ENCODE measurements at regions not wholly inside any gene's neighbourhood (a gene's known extent, or its start where the extent isn't known, plus 50 kb on each side); places are given as distances from the start of the nearest gene placed in this dataset.
A peak's percentile ranks its signal among the peaks of the same experiment; 100 is the strongest.

DNA sequence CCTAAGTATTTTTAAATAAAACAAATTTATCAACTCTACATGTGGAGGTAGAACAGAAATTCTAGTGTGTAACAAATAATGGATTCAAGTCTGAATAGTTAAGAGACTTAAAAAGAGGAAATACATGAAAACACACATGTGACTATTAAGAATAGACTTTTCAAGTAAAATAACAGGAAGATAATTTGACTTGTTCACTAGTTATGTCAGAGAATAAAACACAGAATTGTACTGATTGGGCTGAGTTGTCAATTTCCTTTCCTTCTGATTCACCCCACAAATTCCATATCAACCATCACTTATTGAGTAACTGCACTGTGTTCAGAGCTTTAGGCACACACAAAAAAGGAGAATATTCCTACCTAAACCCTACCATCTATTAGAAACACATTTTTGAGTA is 557.2 kb downstream of the TUSC7 start:
- no peak for DNase-seq

DNA sequence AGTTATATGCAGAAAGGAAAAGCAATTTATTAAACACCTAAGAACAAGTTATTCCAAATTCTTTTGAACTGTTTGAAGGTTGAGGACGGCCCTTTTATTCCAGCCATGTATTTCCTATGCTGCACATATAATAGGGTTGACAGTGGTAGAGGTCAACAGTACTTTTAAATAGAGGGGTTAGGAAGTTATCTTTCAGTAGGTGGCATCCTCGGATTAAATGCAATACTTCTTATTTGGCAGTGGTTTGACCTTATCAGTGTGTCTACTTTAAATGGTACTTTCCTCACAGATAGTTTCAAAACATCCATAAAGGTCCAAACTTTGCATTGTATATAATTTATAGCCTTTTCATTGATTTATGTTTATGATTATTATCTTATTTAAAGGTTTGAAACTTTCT is 558.7 kb downstream of the TUSC7 start:
- no peak for DNase-seq

DNA sequence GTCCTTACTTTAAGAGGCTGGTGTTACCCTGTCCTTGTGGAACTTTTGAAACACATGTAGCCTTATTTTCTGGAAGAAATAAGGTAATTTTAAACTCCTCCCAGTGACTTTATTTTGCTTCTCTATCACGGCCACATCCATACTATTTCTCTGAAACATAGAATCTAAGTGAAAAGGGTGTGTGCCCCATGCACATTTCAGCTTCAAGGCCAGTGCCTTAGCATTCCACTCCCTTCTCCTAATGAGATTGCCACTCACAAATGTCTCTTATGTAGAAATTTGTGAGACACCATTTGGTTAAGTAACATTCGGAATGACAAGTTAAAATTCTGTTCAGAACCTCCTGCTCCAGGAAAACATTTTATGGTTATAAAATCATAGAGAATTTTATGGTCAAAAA is 562.7 kb downstream of the TUSC7 start:
- DNase-seq: no peak

DNA sequence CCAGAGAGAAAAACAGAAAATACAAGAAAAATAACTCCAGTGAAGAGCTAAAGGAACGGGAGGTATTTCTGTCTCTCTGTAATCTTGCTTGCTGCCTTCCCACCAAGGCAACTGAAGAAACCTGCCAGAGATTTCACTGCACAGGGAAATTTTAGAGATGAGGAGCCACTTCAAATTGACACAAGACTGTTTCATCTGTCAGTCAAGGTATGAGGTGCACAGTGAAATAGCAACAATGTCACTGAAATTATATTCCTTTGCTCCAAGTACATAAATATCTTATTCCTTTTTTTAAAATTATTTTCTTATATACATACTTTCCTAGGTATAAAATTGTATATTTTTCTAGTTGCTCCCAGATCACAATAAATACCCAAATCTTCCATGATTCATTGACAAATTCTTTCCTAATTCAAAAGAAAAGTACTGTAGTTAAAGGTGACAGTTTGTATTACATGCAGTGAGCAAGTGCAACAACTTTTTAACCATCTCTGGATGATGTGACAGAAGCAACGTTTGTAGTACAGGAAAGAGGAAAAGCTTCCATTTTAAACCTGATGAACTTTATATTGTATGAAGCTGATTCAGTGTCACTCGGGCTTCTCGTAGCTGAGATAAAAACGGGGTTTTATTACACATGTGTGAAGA is 563.4 kb downstream of the TUSC7 start:
- DNase-seq: no peak

DNA sequence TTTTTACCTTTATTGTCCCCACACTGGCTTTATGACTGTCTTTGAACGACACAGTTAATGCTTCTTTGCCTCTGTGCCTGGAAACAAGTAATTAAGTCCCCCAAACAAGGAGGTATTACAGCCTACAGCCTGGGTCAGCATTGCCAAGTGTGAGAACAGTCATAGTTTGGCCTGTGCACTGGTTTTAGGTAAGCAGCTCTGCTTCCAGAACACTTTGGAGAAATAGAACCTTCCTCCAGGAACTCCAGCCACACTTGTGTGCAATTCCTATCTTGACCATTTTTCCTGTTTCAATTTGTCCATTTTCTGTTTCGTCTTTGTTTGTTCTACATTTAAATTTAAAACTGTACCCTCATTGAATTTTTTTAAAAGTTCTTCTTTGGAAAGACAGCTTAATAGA is 568.2 kb downstream of the TUSC7 start:
- no peak for DNase-seq

DNA sequence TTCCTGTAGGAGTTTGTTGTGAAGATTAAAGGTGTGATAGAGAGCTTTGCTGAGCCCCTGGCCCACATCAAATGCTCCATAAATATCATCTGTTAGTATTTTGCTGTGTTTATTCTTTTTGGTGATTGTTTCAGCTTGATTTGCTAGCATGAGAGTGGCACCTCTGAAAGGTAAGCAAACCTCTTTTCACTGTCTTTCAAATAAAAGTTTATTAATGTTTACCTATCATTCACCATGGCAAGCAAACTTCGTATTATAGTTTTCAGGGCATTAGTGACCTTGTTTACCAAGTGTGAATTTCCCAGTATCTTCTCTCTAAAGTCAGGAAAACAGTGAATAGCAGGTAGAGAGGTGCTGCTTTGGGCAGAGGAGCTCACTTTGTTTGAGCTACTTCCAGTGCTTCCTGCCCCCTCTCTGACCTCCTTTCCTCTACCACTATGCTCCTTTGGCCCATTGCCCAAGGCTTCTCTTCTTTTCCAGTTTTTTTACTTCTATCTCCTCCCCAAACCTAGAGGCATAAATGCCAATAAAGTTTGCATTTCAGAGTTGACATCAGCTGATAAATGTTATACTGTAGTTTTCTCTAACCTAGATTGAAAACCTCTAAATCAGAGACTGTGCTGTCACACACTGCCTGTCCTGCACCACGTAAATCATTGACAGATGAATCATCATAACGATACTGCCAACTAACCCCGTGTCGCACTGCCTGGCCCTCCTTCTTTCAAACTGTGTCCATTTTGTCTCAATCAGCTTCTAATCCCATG is 569.0 kb downstream of the TUSC7 start:
- peak; percentile 0 to 16 for DNase-seq

DNA sequence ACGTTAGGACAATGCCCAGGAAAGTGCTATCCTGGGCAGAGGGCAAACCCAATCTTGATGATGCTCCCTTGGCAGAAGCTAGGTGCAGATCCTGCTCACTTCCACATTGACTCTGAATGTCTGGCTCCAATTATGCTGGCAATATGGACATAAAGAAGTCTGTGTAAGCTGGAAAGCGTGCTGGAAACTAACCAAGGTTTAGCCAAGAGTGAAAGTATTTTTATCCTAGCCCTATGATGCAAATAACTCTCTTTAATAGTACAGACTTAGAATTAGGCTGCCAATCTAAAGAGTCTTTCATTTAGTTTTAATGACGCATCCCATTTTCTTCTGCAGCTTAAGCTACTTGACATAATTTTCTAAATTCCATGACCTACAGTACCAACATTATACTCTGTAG is 571.8 kb downstream of the TUSC7 start:
- no peak for DNase-seq

DNA sequence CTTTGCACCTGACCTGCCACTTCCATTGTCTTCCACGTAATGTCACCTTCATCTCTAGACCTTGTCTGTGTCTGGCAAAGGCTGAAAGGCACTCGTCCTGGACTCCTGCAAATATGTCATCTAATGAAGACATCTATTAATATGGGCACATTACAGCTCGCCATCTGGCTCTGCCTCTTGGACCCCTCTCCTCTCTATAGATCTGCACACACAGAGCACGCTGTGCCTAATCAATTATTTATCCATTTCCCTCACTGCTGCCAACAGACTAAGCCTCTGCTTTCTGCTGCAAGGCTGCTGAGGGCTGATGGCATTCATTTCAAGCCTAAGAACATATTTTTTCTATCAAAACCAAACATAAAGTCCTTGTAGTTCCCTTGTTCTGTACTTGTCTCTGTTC is 573.0 kb downstream of the TUSC7 start:
- DNase-seq: no peak

DNA sequence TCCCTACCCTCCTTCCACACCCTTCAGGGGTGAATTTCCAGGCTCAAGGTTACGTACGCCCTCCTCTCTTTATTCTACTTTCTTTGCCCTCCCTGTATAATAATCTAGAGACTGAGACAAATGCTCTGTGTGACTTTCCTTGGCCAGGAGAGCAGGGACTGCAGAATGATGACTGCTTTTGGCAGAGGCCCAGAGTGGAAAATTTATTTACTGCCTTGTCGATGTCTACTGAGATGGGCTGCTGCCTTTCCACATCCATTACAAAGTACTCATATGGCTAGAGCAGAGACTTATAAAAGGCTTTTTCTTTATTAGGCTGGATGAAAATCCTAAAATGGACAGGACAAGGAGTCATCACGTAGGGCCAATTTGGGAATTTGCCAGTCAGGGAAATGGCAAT is 576.2 kb downstream of the TUSC7 start:
- DNase-seq: no peak

DNA sequence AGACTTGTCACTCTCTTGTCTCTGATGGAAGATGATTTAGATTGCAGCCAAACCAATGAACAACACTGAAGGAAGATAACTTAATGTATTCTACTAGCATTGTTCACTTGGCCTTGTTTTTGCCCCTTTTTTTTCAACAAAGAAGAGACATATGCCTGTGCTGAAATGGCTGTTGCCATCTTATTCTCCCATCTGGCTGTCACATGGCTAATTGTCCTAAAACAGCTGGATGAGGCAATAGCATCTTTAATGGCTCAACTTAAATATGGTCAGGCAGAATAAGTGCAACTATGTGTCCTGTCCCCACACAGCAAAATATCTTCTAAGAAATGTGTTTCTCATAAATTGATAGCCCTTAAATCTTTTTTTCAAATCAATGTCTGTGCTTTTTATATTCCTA is 576.9 kb downstream of the TUSC7 start:
- DNase-seq: no peak

DNA sequence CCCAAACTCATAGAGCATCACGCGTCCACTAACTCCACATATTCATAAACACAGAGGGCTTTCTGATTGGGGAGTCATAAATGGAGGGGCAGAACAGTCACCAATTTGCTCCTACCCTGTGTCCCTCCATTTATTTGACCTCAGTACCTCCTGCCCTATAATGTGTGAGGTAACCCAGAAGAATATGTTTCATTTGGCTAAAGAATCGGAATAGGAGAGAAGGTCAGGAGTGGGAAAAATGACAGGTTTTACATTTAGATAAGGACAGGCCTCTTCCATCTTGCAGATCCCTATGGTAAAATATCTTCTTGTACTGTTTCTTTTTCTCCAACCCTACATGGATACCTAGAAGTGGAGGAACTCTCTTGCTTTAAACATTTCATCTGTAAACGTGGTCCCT is 578.0 kb downstream of the TUSC7 start:
- no peak for DNase-seq

DNA sequence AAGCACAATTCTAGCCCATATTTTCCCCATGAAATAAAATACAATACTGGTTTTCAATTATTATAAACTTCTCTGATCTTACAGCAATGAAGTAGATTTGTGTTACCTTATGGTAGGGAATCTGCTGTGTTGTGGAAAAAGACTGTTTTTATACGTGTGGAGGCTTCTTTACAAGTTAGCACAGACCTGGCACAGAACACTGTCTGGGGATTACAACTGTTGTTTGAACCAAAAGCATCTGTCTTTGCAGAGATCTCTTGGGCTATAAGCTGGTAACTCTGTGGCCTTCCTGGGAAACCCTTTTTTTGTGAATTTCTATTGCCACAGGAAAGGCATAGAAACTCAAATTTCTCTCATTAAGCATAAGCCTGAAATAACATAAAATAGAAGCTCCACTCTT is 581.9 kb downstream of the TUSC7 start:
- DNase-seq: no peak

DNA sequence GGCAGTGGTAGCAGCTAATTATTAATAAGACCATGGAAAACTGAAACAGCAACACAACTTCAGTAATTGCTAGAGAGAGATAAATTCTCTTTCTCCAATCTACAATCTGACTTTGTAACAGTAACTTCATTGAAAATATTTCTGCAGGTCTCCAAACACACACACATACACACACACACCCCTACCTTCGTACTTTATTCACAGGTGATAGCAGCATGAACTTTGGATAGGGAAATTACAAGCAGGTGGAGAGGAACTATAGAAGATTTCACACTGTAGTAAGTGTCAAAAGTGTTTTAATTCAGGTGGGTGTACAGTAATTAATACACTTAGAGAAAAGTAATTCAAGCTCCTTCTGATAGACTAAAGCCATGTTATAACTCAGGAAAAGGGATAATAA is 587.5 kb downstream of the TUSC7 start:
- DNase-seq: no peak

DNA sequence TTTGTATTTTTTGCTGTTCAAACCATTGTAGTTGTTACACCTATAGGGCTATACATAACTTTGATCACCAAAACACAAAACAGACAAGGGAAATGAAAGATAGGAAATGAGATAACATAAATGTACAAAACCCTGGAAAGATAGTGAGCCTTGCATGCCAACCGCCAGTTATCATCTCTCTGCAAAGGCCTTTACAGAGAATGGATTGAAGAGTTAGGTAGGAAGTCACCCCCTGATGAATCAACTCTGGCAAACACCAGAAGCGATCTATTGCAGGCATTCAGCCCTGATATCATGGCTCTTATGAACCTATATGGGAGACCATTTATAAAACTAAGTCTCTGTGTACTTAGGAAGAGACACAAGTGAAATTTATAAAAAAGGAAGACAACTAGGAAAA is 588.0 kb downstream of the TUSC7 start:
- DNase-seq: no peak

DNA sequence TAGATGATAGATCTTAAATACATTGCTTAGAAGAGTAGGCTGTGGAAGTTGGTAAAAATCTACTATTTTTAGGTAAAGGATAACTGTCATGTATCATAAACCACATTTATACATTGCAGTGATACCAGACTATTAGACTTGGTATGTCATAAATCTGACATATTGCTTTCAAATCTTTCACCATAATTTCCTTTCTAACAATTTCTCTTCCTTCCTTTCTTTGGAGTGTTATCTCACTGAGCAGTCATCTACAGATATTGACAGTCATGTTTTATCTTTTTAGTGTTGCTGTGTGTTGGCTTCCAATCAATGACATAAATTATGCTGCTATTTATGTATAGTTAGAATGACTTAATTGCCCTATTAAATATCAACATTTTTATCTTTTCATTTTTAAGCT is 588.7 kb downstream of the TUSC7 start:
- DNase-seq: no peak

DNA sequence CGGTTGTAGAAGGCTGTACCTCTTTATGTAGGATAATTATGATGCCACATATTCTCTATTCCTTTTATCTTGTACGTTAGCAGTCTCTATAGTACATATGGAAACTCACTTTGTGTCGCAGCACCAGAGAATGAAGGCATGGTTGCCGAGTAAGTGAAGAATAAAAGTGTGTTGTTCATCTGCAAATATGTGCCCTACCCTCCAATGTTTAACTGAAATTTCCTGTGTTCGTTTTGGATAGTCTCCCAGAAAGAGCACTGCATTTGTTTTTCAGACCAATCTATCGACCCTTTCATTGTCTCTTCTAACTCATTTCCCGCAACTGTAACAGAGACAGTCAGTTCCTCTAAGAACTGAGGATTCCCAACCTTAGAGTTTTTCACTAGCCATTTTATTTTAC is 592.8 kb downstream of the TUSC7 start:
- DNase-seq: no peak

DNA sequence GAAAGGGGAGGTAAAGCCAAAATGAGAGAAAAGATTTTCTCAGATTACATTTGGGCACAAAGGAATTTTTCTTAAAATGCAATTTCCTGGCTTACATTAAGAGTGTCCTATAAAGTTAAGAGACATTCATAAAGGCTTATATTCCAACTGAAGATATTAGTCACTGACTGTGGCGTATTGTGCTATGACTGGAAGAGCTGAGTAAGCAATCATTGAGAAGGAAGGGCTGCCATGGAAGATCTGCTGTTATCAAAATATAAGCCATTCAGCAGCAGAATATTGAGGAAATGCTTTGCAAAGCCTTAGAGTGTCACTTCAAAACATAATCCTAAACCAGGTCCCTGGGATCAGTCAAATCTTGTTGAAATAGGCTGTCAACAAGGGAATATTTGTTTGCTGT is 593.9 kb downstream of the TUSC7 start:
- DNase-seq: no peak

DNA sequence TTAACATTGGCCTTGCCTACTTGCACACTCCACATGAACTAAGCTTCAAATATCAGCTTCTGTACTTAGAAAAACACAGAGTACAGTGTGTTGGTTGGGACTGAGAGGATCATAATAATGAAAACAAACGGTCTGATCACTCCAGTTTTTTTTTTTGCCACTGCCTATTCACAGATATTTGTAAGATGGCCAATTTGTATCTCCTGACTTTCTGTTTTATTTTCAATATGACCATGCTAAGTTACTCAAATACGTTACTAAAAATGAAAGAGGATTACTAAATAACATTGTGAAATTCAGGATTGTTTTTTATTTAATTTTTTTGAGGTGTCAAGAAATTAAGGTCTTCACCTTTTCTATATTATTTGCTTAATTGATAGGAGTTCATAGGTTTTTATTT is 595.1 kb downstream of the TUSC7 start:
- DNase-seq: no peak

DNA sequence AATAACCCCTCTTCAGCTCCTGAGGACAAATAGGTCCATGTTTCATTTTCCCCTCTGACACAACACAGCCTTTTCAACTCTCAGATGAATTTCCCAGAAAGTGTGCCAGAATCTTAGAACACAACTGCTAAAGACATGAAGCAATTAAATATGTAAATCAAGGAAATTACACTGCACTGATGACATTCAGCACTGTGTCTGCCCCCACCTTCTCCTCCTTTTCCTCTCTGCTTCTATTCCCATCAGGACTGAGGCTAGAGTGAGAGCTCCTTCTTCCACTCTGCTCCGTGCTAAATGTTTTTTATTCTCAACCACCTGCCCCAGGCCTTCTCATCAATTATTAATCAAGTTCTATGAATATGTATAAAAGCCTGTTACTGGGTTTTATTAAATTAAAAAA is 596.1 kb downstream of the TUSC7 start:
- DNase-seq: no peak

DNA sequence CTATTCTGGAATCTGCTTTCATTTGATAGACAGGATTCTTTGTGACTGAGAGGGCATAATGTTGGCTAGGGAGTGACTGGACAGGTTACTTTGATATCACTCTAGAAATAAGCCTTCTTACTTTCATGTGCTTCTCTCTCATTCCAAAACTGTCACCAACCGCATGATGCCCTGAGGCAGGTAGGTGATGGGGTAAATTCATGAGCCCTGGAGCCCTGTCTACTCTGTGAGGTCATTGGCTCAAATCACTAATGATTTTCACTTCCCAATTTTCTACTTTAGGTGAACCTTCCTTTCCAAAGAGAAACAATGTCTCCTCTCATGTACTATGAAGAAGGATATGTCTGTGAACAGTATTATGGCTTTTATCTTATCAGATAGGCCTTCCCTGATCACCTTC is 596.7 kb downstream of the TUSC7 start:
- DNase-seq: no peak

DNA sequence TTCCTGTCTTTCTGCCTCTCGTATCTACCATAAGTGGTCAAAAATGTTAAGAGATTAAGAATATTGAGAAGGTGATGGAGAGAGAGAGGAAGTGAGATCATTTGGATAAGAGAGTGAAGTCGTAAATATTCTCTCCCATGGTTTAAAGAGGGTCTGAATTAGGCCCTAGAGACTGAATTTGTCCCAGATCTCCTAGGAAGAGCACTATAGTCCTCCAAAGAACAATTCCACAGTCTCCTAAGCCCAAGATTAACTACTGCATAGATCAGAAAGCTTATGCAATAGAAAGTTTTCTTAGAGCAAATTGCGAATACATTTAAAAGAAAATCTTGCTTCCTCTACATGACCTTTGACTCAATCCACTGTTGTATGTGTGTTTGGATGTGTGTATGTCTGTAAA is 598.8 kb downstream of the TUSC7 start:
- DNase-seq: no peak

DNA sequence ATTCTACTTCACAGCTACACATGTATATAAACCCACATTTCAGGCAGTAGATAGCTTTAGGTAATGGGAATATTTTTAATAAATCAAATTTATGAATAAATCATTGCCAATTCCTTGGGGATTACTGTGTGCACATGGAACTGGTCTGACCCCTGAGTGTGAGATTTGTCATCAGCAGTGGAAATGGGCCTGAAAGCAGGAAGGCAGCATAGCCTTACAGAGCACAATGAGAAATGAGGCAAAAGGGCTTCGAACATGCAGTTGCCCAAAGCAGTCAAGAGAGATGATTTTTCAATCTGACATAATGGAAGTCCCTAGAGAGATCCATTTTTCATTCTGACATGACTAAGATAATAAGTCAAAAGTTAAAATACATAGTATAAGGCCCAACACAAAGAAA is 599.2 kb downstream of the TUSC7 start:
- DNase-seq: no peak

DNA sequence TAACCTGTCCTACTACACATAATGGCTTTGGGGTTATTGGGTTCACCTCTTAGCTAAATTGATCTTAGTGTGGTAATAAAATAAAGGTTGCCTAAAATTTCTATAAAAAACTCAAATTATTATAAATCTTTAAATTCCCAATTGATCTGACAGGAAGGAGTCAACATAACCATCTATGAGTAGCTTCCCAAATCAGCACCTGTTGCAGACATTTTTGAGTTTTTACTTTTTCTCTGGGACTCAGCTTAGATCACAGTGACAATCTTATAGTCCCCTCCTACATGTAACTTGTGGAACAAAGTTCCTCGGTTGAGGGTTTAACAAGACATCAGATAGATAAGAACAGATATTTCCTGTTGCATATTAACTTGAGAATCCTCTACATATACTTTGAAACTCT is 601.0 kb downstream of the TUSC7 start:
- no peak for DNase-seq

DNA sequence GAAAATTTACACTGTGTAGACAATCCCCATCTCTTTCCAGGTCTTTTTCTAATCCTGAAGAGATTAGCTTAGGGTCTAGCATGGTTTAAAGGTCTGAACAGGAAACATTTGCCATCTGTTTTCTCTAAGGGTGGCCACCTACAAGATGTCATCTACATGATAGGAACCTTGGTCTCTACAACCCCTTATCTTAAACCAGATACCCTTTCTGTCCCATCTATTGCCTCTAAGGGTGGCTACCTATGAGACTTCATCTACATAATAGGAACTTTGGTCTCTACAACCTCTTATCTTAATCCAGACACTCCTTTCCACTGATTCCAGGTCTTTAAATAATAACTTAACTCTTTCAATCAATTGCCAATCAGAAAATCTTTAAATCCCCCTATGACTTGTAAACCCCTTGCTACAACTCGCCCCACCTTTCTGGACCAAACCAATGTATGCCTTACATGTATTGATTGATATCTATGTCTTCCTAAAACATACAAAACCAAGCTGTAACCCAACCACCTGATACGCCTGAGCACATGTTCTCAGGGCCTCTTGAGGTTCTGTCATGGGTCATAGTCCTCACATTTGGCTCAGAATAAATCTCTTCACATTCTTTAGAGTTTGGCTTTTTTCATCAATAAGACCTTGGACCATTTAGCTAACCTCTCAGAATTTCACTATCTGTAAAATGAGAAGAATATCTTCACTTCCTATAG is 605.0 kb downstream of the TUSC7 start:
- no peak for DNase-seq

Measured in SW 1271 (cell line).